Neural cell (in vitro differentiated cells): ENCODE measurements at regions not wholly inside any gene's neighbourhood (a gene's known extent, or its start where the extent isn't known, plus 50 kb on each side); places are given as distances from the start of the nearest gene placed in this dataset.

ENCODE experiments used
- H2AFZ ChIP-seq: fragments of 200-600, 300-800 bp; sonication (generic), shearing (Covaris generic); 2 replicates; pipeline ENCODE4 v1.6.0; 2014; ENCODE audit warnings: low read depth, mild to moderate bottlenecking, antibody characterized with exemption, low read length, moderate library complexity
- H3F3A ChIP-seq: fragments of 200-600 bp; shearing (Covaris generic); 2 replicates; pipeline ENCODE4 v1.6.1; 2016; ENCODE audit warnings: mild to moderate bottlenecking, moderate library complexity, mixed read lengths, antibody characterized with exemption, low read length; ENCODE audit not compliant: insufficient read depth, poor library complexity, severe bottlenecking
- H3K27ac ChIP-seq: fragments of 200-600, 300-800 bp; sonication (generic), shearing (Covaris generic); 2 replicates; pipeline ENCODE4 v1.5.1; 2014; ENCODE audit warnings: mild to moderate bottlenecking, low read length, moderate library complexity
- H3K27me3 ChIP-seq: fragments of 300-800, 200-600 bp; sonication (generic), shearing (Covaris generic); 2 replicates; pipeline ENCODE4 v1.6.0; 2014; ENCODE audit warnings: mild to moderate bottlenecking, low read depth, low read length, moderate library complexity; ENCODE audit not compliant: insufficient read depth
- H3K36me3 ChIP-seq: fragments of 300-800, 200-600 bp; sonication (generic), shearing (Covaris generic); 2 replicates; pipeline ENCODE4 v1.5.1; 2014; ENCODE audit warnings: mild to moderate bottlenecking, antibody characterized with exemption, low read length, moderate library complexity; ENCODE audit not compliant: insufficient read depth
- H3K4me2 ChIP-seq: fragments of 300-800, 200-600 bp; sonication (generic), shearing (Covaris generic); 2 replicates; pipeline ENCODE4 v1.6.0; 2014; ENCODE audit warnings: mild to moderate bottlenecking, low read length
- H3K4me3 ChIP-seq: fragments of 300-800, 200-600 bp; sonication (generic), shearing (Covaris generic); 2 replicates; pipeline ENCODE4 v1.5.1; 2014; ENCODE audit warnings: mild to moderate bottlenecking, low read length, moderate library complexity
- H3K79me2 ChIP-seq: fragments of 200-600 bp; shearing (Covaris generic); replicated peaks from 2 replicates; pipeline ENCODE4 v1.6.0; 2014; ENCODE audit warnings: mild to moderate bottlenecking, low read length, moderate library complexity; ENCODE audit not compliant: insufficient read depth
- H3K9ac ChIP-seq: fragments of 300-800, 200-600 bp; sonication (generic), shearing (Covaris generic); 2 replicates; pipeline ENCODE4 v1.6.1; 2016; ENCODE audit warnings: mild to moderate bottlenecking, low read length, mixed read lengths
- H3K9me2 ChIP-seq: fragments of 200-600 bp; shearing (Covaris generic); 2 replicates; pipeline ENCODE4 v1.6.1; 2016; ENCODE audit warnings: mild to moderate bottlenecking, low read length, mixed read lengths; ENCODE audit not compliant: insufficient read depth
- H3K9me3 ChIP-seq: fragments of 200-600, 300-800 bp; sonication (generic), shearing (Covaris generic); 2 replicates; pipeline ENCODE4 v1.6.1; 2016; ENCODE audit warnings: mild to moderate bottlenecking, mixed run types, low read length, moderate library complexity, mixed read lengths
- H4K20me1 ChIP-seq: fragments of 200-600 bp; shearing (Covaris generic); 2 replicates; pipeline ENCODE4 v1.6.1; 2016; ENCODE audit warnings: mild to moderate bottlenecking, mixed run types; ENCODE audit not compliant: insufficient read depth
- EP300 ChIP-seq: fragments of 450-650 bp; conservative IDR thresholded peaks from 2 replicates; pipeline ENCODE4 v1.6.1; 2014; ENCODE audit warnings: antibody characterized with exemption, mild to moderate bottlenecking, moderate library complexity; ENCODE audit not compliant: poor library complexity, severe bottlenecking
- EZH2 ChIP-seq: fragments of 200-600, 300-800 bp; shearing (Covaris generic), sonication (generic); IDR thresholded peaks from 2 replicates; pipeline ENCODE4 v1.6.1; 2014; ENCODE audit warnings: antibody characterized with exemption, low read length, borderline replicate concordance, mild to moderate bottlenecking; ENCODE audit not compliant: insufficient read depth, poor library complexity, severe bottlenecking
- MXI1 ChIP-seq: fragments of 450-650 bp; conservative IDR thresholded peaks from 2 replicates; pipeline ENCODE4 v1.6.1; 2014; ENCODE audit warnings: antibody characterized with exemption, mild to moderate bottlenecking; ENCODE audit not compliant: poor library complexity, severe bottlenecking
- POLR2AphosphoS5 ChIP-seq: IDR thresholded peaks from 2 replicates; pipeline ENCODE4 v1.6.1; 2012
- RAD21 ChIP-seq: fragments of 450-650 bp; conservative IDR thresholded peaks from 2 replicates; pipeline ENCODE4 v1.6.1; 2014; ENCODE audit warnings: antibody characterized with exemption, mild to moderate bottlenecking, moderate library complexity
- SMC3 ChIP-seq: fragments of 450-650 bp; conservative IDR thresholded peaks from 2 replicates; pipeline ENCODE4 v1.6.1; 2014; ENCODE audit warnings: antibody characterized with exemption, mild to moderate bottlenecking, moderate library complexity; ENCODE audit not compliant: poor library complexity
- TAF1 ChIP-seq: IDR thresholded peaks from 2 replicates; pipeline ENCODE4 v1.6.1; 2012; ENCODE audit warnings: low read depth
- TF ChIP-seq, protein P1 (sequence below): IDR thresholded peaks from 2 replicates; pipeline ENCODE4 v1.6.1; 2012; ENCODE audit warnings: borderline replicate concordance
- TF ChIP-seq, protein P2 (sequence below): fragments of 450-650 bp; IDR thresholded peaks from 2 replicates; pipeline ENCODE4 v1.5.1; 2014; ENCODE audit warnings: antibody characterized with exemption, mild to moderate bottlenecking, moderate library complexity; ENCODE audit not compliant: poor library complexity, severe bottlenecking

DNA sequence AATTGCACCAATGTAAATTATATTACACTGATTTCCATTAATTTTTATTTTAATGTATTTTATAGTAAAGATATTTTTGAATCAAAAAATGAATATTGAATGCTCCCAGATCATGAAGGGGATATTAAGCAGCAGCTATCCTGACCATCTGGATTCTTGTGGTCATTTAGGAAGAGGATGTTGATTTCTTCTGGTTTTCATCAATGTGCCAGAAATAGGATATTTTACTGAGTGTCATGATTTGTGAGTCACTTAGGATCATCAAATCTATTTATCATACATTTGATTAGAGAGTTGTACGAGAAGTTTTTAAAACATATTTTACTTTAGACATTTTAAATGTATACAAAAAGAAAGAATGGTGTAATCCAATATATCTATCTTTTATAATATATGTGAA is 366.3 kb upstream of the CHRM2 start:
- Histone ChIP-seq H3K4me2 (no peak overlapping the region), H3K27me3 (no peaks in the 10 kb centered on the region), H4K20me1 (no peaks in the 10 kb centered on the region), H2AFZ (no peak overlapping the region), H3K79me2 (no peaks in the 10 kb centered on the region), H3K27ac (no peak overlapping the region), H3K9me3 (no peaks in the 10 kb centered on the region), H3K9ac (no peak overlapping the region), H3K9me2 (no peaks in the 10 kb centered on the region), H3F3A (no peaks in the 10 kb centered on the region), H3K36me3 (no peaks in the 10 kb centered on the region), H3K4me3 (no peak overlapping the region)
- TF ChIP-seq RAD21 (no peak), EZH2 (no peak), MXI1 (no peak), TAF1 (no peak)
- TF ChIP-seq, protein P1, sequence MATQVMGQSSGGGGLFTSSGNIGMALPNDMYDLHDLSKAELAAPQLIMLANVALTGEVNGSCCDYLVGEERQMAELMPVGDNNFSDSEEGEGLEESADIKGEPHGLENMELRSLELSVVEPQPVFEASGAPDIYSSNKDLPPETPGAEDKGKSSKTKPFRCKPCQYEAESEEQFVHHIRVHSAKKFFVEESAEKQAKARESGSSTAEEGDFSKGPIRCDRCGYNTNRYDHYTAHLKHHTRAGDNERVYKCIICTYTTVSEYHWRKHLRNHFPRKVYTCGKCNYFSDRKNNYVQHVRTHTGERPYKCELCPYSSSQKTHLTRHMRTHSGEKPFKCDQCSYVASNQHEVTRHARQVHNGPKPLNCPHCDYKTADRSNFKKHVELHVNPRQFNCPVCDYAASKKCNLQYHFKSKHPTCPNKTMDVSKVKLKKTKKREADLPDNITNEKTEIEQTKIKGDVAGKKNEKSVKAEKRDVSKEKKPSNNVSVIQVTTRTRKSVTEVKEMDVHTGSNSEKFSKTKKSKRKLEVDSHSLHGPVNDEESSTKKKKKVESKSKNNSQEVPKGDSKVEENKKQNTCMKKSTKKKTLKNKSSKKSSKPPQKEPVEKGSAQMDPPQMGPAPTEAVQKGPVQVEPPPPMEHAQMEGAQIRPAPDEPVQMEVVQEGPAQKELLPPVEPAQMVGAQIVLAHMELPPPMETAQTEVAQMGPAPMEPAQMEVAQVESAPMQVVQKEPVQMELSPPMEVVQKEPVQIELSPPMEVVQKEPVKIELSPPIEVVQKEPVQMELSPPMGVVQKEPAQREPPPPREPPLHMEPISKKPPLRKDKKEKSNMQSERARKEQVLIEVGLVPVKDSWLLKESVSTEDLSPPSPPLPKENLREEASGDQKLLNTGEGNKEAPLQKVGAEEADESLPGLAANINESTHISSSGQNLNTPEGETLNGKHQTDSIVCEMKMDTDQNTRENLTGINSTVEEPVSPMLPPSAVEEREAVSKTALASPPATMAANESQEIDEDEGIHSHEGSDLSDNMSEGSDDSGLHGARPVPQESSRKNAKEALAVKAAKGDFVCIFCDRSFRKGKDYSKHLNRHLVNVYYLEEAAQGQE = no peak

DNA sequence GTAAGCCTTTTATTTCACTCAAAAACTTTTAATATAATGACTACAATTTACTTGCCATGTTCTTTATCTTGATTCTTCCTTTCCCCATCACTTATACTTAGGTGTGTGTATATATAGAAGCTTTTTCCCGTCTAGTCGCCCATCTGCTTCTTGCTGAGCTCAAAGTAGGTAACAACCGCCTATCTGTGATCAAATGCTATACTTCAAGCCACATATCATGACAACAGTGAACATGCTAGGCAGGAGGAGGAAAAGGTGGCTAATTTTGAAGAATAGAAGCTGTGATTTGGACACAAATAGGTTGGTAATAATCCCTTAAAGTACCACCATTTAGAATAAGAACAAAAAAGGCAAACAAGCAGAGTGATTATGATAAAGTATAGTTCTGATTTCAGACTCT is 367.3 kb upstream of the CHRM2 start:
- no peak overlapping the region for H3K4me2 ChIP-seq
- H3K9ac ChIP-seq = no peak overlapping the region
- no peak overlapping the region for H3K4me3 ChIP-seq
- H3K36me3 ChIP-seq = no peaks in the 10 kb centered on the region
- H3K27ac ChIP-seq = no peak overlapping the region
- no peaks in the 10 kb centered on the region for H3F3A ChIP-seq
- TF ChIP-seq, protein P2, sequence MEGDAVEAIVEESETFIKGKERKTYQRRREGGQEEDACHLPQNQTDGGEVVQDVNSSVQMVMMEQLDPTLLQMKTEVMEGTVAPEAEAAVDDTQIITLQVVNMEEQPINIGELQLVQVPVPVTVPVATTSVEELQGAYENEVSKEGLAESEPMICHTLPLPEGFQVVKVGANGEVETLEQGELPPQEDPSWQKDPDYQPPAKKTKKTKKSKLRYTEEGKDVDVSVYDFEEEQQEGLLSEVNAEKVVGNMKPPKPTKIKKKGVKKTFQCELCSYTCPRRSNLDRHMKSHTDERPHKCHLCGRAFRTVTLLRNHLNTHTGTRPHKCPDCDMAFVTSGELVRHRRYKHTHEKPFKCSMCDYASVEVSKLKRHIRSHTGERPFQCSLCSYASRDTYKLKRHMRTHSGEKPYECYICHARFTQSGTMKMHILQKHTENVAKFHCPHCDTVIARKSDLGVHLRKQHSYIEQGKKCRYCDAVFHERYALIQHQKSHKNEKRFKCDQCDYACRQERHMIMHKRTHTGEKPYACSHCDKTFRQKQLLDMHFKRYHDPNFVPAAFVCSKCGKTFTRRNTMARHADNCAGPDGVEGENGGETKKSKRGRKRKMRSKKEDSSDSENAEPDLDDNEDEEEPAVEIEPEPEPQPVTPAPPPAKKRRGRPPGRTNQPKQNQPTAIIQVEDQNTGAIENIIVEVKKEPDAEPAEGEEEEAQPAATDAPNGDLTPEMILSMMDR = no peak
- TF ChIP-seq POLR2AphosphoS5 = peak; percentile 96
- no peak for TF ChIP-seq MXI1
- no peak for TF ChIP-seq RAD21
- no peaks in the 10 kb centered on the region for H4K20me1 ChIP-seq
- H3K27me3 ChIP-seq = no peaks in the 10 kb centered on the region
- no peaks in the 10 kb centered on the region for H3K79me2 ChIP-seq
- H3K9me2 ChIP-seq = no peaks in the 10 kb centered on the region
- no peak overlapping the region for H2AFZ ChIP-seq
- H3K9me3 ChIP-seq = no peaks in the 10 kb centered on the region

- H3K79me2 ChIP-seq = no peaks in the 10 kb centered on the region
- H2AFZ ChIP-seq = no peak overlapping the region
- no peaks in the 10 kb centered on the region for H3K9me2 ChIP-seq
- H3K4me3 ChIP-seq = no peak overlapping the region
- peaks cover 3% of the 10 kb centered on the region for H3K27me3 ChIP-seq
- no peak overlapping the region for H3K27ac ChIP-seq
- TF ChIP-seq TAF1 = no peak
- TF ChIP-seq, protein P1 = no peak
- no peak for TF ChIP-seq SMC3
- TF ChIP-seq EP300 = no peak
- no peak for TF ChIP-seq MXI1
- TF ChIP-seq POLR2AphosphoS5 = no peak
- no peak for TF ChIP-seq RAD21
- TF ChIP-seq, protein P2 = no peak
- TF ChIP-seq EZH2 = no peak
- no peak overlapping the region for H3K9ac ChIP-seq
- H4K20me1 ChIP-seq = no peaks in the 10 kb centered on the region
- H3K9me3 ChIP-seq = no peaks in the 10 kb centered on the region
- H3K4me2 ChIP-seq = no peak overlapping the region
- no peaks in the 10 kb centered on the region for H3F3A ChIP-seq
- H3K36me3 ChIP-seq = no peaks in the 10 kb centered on the region
Observed at GRCh38 chr7:136496551-136496950, 371.9 kb upstream of the CHRM2 start.
